K562 (cell line): ENCODE measurements at regions not wholly inside any gene's neighbourhood (a gene's known extent, or its start where the extent isn't known, plus 50 kb on each side); places are given as distances from the start of the nearest gene placed in this dataset.

Experiments
- ASH1L ChIP-seq: fragments of 450-650 bp; IDR thresholded peaks from 2 replicates; pipeline ENCODE4 v1.6.1; 2018; ENCODE audit warnings: borderline replicate concordance, mild to moderate bottlenecking, low read depth; ENCODE audit not compliant: partially characterized antibody
- FOXO4 ChIP-seq: fragments of 450-650 bp; formaldehyde crosslinking; IDR thresholded peaks from 2 replicates; pipeline ENCODE4 v1.4.0; 2020; ENCODE audit warnings: mild to moderate bottlenecking, moderate library complexity
- POLR2A ChIP-seq: fragments of 450-650 bp; conservative IDR thresholded peaks from 2 replicates; pipeline ENCODE4 v1.6.1; 2016
- YY1 ChIP-seq, 3 experiments: IDR thresholded peaks; 2 replicates each; pipeline ENCODE4 v1.6.1; 2011; ENCODE audit warnings: low read length in 2 of 3, mild to moderate bottlenecking in 2 of 3, moderate library complexity in 2 of 3, borderline replicate concordance in 1 of 3, control low read depth in 1 of 3, low read depth in 1 of 3; ENCODE audit not compliant: insufficient read depth in 3 of 3, insufficient replicate concordance in 2 of 3, control insufficient read depth in 1 of 3, insufficient read length in 1 of 3; ENCODE audit errors: extremely low read depth in 1 of 3

GRCh38 chr13:57799624-57800023, 168.1 kb downstream of the PCDH17 start:
- TF ChIP-seq YY1 (IDR thresholded peaks at IDR 0.05; ENCODE audit: borderline replicate concordance in 1 of 3, control insufficient read depth in 1 of 3, extremely low read depth in 1 of 3, insufficient read depth in 3 of 3, insufficient read length in 1 of 3, insufficient replicate concordance in 2 of 3, low read depth in 1 of 3, low read length in 2 of 3) (no peak), POLR2A (no peak), FOXO4 (no peak), ASH1L (no peak)
